Neural cell (in vitro differentiated cells): ENCODE measurements at regions not wholly inside any gene's neighbourhood (a gene's known extent, or its start where the extent isn't known, plus 50 kb on each side); places are given as distances from the start of the nearest gene placed in this dataset.

Experiments
- EP300 ChIP-seq: fragments of 450-650 bp; conservative IDR thresholded peaks from 2 replicates; pipeline ENCODE4 v1.6.1; 2014; ENCODE audit warnings: antibody characterized with exemption, mild to moderate bottlenecking, moderate library complexity; ENCODE audit not compliant: poor library complexity, severe bottlenecking
- MXI1 ChIP-seq: fragments of 450-650 bp; conservative IDR thresholded peaks from 2 replicates; pipeline ENCODE4 v1.6.1; 2014; ENCODE audit warnings: antibody characterized with exemption, mild to moderate bottlenecking; ENCODE audit not compliant: poor library complexity, severe bottlenecking
- TF ChIP-seq, protein P1 (sequence below): fragments of 450-650 bp; IDR thresholded peaks from 2 replicates; pipeline ENCODE4 v1.5.1; 2014; ENCODE audit warnings: antibody characterized with exemption, mild to moderate bottlenecking, moderate library complexity; ENCODE audit not compliant: poor library complexity, severe bottlenecking

DNA sequence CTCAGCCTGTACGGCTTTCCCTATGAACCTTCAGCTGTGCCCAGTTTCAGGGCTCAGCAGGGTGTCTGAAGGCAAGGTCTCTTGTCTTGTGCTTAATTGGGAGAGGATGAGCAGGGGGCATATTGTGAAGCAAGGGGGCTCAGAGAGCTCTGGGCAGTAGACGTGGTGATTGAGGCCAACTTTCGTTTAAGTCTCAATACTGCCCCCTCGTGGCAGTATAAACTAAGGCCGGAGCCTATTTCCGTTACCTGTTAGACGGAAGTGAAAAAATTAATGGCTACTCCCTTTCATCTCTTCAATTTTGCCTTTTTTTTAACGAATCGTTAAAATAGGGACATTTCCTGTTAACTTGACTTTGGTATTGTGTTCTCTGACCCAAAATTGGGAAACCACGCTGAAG lies 193.4 kb downstream of the TDRD15 start:
- TF ChIP-seq, protein P1, sequence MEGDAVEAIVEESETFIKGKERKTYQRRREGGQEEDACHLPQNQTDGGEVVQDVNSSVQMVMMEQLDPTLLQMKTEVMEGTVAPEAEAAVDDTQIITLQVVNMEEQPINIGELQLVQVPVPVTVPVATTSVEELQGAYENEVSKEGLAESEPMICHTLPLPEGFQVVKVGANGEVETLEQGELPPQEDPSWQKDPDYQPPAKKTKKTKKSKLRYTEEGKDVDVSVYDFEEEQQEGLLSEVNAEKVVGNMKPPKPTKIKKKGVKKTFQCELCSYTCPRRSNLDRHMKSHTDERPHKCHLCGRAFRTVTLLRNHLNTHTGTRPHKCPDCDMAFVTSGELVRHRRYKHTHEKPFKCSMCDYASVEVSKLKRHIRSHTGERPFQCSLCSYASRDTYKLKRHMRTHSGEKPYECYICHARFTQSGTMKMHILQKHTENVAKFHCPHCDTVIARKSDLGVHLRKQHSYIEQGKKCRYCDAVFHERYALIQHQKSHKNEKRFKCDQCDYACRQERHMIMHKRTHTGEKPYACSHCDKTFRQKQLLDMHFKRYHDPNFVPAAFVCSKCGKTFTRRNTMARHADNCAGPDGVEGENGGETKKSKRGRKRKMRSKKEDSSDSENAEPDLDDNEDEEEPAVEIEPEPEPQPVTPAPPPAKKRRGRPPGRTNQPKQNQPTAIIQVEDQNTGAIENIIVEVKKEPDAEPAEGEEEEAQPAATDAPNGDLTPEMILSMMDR = no peak
- TF ChIP-seq MXI1 = no peak
- TF ChIP-seq EP300 = no peak
